ELF-1 (cell line): ENCODE measurements at regions not wholly inside any gene's neighbourhood (a gene's known extent, or its start where the extent isn't known, plus 50 kb on each side); places are given as distances from the start of the nearest gene placed in this dataset.

Source experiments
- DNase-seq: peaks from one replicate; pipeline ENCODE4 v3.0.0-alpha.2; 2016; ENCODE audit warnings: low read depth, low spot score

DNA sequence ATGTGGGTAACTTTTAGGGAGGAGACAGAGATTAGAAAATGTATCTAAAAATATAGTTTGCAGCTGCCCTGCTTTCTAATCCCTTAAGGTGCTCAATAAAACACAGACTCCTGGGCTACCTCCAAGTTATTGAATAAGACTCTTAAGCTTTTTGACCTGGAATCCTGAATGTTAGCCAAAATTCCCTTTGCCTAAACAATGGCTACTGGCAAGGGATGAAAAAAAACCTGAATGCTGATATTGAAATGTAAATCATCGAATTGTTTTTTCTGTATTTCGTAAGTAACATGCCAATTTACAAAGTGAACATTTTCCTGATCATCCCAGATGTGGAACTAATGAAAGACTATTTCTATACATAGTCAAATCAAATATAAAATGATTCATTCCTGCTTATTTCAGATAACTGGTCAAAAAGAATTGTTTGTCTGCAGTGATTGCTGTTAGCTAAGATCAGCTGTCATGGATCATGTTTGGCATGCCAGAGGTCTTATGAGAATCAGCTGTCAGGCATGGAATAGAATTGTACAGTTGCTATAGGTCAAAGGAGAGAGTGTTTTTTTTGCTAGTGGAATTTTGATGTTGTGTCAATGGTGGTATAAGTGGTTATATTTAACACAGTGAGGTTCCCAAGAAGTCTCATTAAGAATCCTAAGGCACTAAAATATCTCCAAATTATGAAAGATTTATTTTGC, 363.6 kb upstream of the CWC22 start:
- DNase-seq, result no peak

DNA sequence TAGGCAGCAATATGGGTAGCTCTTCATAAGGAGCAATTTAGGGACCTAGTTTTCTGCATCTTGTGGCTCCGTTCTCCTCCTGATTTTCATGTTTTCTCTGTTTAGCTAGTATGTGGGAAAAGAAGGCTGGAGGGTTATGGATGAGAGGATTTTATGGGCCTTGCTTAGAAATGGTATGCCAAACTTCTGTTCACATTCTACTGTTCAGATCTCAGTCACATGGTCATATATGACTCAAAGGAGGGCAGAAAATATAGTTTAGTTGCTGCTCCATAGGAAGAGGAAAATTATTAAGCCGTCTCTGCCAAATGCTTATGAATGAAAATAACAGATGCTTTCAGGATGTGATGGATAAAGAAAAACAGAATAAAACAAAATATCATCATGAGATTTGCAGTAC, 361.8 kb upstream of the CWC22 start:
- no peak for DNase-seq

DNA sequence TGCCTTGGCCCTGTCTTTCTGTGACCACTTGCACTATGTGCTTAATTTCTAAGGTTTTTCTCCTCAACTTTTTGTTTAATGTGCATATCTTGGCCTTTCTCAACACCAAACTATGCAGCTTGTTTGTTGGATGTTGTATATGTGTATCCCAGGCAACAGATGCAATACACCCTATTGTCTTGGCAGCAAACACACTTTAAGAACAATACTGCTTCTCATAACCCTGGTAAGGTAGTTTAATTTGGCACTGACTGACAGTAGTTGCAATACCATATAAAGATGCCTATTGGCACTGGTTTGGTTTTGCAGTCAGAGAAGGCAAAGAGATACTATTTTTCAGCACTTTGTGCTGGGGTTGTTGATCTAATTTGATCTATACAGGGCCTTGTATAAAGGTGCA, 360.7 kb upstream of the CWC22 start:
- no peak for DNase-seq

DNA sequence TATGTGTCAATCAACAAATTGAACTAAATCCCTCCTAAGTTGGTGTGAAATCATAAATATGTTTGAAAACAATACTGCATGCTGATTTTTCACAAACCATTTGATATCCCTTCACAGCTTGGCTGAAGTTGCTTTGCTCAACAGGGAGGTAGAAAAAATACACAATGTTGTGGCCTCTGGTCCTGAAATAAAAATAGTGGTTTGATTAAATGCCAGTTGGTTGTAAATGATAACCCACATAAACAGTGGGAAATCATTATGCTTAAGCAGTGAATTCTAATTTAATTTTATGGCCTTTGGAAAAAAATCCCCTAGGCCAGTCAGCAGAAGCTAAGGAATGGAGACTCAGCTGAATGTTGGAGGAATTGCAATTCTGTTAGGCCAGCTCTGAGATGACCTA, 359.4 kb upstream of the CWC22 start:
- DNase-seq, result no peak

DNA sequence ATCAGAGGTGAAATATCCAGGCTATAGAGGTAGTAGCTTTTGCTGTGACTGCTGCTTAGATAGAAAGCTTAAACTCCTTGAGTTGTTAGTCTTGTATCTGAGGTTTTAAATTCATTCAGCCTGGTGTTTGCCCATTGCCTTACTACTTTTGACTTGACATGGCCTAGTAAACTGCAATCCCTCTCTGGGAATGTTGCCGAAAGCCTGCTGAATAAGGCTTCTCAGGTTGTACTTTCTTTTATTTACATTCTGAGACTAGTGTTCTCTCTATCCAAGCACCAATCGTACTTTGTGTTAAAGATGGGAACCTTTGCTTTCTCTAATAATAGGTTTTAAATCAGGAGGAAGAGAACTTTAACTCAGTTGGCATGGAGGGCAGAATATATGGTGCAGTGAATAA, 357.6 kb upstream of the CWC22 start:
- no peak for DNase-seq

DNA sequence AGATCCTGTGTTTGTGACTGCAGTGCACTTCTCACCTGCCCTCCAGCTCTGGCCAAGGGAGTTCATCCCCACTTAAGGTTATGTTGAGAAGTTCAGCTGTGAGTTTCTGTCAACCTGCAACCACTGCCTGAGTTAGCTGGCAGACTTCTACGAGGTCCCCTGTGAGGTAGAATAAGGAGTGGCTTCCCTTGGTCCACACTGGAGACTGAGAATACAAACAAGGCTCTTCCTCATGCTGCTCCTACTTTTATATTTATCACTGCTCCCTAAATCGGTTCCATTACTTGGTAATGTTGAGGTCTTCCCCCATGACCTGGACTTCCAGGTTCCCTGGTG, 353.2 kb upstream of the CWC22 start:
- no peak for DNase-seq

DNA sequence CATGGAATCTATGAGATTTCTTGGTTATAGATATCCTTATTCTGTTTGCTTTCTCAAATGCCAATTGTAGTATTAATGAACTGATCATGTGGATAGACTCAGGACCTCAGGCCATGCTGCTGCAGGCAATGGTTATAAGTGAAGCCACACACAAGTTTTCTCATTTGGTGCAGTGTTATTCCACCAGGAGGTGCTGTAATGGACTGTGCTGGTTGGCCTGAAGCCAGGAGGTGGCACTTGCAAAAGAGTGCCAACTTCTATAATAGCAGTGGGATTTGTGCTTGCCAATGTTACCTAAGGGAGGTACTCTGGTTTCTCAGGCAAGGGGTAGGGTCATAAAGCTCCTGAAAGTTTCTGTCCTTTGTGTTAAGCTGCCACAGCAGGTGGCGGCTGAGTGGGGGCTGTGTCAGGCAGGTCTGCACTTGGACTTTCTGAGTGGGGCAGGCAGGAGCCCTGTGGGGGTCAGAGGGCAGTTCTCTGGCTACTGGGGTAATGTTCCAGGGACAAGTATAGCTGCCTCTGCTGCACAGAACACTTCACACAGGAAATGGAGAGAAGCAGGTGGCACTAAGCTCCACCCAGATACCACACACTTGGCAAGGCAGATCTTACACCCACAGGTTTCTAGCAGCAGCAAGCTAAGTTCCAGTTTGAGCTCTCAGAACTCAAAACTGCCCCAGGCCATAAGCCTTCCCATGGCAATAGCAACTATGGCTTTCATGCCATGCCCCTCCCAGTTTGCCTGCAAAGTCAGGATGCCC, 352.6 kb upstream of the CWC22 start:
- DNase-seq, result peak; percentile 7

DNA sequence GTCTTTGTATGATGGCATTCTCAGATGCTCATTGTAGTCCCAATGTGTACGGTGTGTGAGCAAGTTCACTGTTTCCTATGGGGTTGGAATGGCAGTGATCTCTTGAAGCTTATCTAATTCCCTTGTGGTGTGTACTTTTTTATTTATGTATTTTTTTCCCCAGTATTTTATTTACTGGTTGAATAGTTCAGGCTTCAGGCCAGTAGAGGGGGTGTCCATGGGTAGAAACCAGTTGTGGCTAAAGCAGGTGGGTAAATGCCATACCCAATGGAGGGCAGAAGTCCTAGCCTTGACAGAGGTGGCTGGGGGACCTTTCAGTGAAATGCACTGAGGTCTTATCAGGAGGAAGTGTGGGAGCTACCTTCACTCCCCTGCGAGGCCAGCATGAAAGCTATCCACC, 351.4 kb upstream of the CWC22 start:
- no peak for DNase-seq

DNA sequence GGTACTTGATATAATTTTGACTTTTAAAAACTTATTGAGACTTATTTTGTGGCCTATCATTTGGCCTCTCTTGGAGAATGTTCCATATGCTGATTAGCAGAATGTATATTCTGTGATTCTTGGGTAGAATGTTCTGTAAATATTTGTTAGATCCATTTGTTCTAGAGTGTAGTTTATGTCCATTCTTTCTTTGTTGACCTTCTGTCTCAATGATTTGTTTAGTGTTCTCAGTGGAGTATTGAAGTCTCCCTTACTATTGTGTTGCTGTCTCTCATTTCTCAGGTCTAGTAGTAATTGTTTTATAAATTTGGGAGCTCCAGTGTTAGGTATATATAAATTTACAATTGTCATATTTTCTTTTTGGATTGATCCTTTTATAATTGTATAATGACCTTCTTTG, 349.6 kb upstream of the CWC22 start:
- no peak for DNase-seq

DNA sequence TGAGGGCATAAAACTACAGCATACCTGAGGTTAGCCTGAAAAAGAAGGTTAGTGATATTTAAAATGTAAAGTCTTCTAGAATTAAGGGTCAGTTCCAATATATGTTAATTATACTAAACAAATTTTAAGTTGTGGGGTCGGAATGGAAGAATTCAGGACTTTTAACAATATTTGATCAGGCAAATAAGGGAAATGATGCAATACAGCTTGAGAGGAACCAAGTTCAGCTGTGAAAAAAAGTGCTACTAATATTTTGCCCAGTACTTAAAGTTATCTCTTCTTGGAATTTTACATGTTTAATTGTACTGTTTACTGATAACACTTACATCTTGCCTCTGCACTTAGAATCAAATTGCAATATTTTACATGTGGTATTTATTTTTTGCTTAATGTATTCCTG, 345.5 kb upstream of the CWC22 start:
- DNase-seq, result no peak

DNA sequence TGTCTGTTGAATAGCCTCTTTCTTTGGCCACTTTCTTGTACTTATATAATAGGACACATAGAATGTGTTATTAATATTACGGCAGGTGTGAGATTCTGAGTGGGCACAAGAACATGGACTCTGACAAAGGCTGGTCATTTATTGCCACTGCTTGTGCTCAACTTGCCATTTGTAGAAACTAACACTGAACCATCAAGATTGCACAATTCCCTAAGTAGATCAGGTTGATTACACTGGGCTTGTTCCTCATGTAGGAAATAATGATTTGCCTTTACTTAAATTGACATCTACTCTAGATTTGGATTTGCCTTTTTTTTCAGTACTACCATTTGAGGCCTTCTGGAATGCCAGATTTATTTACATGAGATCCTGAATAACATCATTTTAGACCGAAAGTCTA, 342.7 kb upstream of the CWC22 start:
- DNase-seq, result no peak

DNA sequence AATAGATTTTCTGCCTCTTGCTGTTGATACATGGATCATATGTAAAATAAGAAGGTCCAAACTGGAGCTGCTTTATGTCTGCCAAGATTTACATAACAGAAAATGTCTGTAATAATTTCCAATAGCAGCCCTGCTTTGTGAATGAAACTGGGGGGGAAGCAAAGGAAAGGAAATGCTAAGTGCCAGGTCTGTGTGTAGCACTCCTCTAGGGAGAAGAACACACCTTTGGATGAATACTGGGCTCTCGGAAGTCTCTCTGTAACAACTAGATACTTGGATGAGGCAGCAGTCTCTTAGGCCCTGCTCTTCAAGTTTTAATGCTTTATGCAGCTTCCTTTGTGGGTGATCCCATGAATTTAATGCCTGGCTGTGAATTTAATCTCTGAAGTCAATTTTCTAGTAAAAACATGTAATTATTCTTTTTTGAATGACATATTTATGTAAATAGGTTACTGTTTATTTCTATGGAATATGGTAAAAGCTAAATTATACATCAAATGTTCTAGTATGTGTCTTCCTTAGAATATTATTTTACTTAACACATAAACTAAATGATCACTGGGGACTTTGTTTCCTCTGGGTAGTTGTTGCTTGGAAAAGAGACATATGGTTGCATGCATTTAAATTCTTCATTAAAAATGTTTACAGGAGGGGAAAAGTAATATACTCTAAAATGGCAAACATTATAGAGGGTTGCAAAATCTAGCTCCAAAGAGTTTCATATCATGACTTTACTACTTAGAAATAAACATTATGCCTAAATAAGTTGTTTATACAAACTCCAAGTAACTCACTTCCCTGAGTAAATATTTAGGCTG, 336.6 kb upstream of the CWC22 start:
- DNase-seq, result no peak

DNA sequence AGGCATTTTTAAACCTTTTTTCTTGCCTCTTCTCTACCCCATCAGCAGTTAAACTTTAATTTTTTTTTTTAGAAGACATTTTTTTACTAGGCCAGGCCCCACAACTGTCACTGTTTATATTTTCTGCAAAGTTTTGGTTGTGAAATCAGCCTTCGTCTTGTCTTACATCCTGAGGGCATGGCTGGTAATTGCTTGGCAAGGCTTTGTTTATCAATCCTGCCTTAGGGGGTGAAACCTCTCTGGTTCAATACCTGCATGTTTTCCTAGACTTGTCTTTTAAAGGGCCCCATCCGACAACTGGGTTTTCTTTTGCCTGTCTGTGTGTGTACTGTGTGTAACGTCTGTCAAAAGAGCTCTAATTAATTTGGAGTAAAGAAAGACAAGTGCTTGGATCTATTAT, 330.0 kb upstream of the CWC22 start:
- DNase-seq, result peak; percentile 58

DNA sequence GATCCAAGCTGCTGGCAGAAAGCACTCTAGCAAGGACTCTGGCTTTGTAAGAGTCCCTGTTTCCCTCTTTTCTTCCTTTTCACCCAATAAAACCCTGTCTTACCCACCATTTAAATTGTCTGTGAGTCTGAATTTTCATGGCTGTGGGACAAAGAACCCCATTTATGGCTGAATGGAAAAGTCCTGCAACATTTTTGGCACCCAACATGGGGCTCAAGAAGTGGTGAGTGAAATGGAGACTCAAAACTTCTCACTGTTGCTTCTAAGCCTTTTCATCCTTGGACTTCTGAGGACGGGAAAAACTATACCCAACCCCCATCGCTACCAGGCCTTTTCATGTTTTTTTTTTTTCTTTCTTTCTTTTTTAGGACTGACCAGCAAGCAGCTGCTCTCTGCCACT, 329.5 kb upstream of the CWC22 start:
- DNase-seq, result no peak

DNA sequence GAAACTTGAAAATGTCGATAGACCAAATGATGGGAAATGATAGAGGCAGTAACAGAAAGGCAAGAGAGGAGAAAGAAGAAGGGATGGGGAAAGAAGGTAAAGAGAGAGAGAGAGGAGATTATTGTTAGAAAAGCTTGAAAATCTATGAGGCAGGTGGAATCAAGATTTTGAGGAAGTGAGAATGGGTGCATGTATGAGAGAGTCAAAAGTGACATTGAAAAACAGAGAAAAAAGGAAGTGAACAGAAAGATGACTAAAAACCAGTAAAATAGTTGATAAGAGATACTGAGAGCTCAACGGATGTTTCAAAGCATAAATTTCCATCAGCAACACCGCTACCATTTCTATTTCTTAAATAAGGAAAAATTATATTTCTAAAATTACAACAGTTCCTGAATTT, 327.4 kb upstream of the CWC22 start:
- DNase-seq, result no peak

DNA sequence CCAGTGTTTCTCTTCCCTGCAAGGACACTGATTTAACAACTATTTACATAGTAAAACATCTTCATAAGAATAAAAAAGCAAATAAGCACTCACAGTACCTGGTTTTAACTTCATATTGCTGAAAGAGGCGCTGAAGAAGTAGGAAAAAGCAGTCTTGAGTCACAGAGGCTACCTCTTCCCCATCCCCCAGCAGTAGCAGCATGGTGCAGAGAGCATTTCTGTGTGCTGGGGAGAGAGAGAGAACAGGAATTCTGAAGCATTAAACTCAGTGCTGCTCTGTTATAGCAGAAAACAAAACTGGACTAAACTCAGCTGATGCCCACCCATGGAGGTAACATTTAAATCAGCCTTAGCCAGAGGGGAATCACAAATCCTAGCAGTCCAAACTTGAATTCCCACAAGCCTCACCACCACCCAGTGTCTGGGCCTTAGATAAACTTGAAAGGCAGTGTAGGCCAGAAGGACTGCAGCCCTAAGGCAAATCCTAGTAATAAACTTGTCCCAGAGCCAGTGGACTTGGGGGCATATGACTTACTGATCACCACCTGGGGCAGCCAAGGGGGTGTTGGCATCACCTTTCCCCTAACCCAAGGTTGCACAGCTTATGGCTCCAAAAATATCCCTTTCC, 321.8 kb upstream of the CWC22 start:
- DNase-seq, result peak; percentile 5

DNA sequence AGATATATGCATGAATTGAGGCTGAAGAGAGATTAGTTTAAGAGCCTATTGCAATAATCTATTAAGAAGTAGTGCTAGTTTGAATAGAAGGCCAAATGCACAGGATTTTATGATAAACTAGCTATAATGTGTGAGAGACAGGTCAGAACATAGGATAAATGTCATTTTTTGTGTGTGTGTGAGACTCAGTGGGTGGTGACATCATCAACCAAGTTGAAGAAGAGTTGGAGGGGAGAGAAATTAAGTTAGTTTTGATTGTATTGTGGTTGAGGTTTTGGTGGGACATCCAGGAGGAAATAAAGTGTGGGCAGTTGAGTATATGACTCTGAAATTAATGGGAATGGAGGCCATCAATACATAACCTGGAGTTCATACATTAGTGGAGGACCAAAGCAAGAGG, 320.1 kb upstream of the CWC22 start:
- DNase-seq, result no peak

DNA sequence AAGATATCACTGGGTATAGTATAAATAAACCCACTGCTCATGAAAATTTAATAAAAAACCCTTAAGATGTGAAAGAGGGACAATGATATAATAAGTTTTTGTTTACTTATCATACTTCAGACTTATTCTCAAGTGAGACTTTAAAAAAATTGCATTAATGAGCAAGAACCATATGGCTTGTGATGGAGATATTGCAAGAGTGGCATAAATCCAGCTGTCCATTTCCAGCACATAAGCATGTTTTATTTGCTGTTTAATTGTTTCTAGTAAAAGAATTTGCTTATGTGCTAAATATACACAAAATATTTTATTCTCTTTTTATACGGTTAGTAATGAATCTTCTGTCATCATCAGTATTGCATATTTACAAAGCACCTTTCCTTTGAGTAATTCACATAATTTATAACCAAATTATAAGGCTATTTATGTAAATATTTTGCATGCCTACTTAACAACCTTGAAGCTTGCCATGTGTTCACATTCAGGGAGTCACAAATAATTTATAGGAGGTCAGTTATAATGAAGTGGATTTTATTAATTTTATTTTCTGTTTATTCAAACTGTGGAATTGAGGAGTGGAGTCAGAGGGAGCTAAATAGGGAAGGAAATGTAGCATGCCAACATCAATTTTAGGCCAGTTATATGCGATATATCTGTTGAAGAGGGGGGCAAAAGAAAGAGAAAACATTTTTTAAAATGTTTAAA, 318.5 kb upstream of the CWC22 start:
- DNase-seq, result no peak

DNA sequence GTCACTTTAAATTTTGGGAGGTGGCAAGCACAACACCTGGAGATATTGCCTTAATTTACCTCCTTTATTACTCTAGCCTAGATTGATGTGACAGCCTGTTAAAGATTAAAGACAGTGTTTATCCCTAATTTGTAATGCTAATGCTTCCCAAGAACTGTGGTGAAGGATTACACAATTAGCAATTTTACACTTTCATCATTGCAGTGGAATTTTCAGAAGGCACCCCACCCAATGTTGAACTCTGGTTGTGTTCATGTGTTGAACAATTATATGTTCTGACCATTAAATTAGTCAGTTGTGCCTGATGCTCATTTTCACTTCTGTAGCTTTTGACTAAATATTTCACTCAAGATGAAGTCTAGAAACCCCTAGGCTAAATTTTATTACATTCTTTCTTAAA, 317.1 kb upstream of the CWC22 start:
- DNase-seq, result no peak

DNA sequence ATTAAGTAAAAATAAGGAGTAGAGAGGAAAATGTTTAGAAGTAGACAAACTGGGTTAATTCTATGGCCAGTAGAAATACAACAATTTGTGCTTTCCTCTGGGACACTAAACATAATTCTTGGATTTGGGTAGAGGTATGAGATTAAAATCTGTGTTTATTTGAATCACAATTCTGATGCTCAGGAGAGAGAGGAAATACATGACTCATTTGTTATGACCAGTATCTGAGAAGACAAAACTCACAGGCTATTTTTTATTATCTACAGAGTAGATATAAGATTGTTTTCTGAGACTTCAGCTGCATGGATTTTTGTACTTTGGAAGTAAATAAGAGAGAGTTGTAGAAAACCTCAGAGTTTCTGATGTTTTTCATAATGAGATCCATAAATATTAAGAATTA, 315.7 kb upstream of the CWC22 start:
- no peak for DNase-seq

DNA sequence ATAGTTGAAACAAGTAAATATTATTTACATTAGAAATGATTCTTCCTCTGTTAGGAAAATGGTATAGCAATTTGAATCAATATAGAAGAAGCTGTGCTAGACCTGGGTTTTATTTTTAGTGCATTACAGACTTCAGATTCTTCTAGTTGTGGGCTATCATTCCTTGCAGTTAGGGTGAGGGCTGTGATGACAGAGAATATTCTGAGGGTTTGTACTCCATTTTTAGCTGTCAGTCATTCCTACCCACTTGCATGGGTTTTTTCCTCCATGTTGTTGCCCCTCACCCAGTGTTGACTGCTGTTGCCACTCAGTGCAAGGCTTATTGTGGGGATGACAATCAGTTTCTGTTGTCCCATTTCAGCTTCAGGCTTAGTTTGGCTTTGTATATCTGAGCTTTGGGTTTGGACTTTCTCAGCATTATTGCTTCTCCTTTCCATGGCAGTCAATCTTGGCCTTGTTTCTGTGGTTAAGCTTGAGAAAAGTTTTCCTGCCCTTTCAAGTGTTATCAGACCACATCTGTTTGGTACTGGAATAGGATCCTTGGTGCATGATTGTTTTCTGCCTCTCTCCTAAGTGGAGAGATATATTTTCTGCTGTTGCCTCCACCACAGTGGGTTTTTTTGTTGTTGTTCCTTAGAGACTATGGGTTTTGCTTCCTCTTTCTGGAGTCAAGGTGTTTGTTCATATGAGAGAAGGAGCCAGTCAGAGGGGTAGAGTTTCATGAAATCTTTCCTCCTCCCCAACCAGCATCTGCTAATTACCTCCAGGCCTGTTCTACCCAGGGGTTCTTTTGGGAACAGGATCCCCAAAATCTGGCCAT, 312.7 kb upstream of the CWC22 start:
- no peak for DNase-seq
